H9 (cell line): ENCODE measurements at regions not wholly inside any gene's neighbourhood (a gene's known extent, or its start where the extent isn't known, plus 50 kb on each side); places are given as distances from the start of the nearest gene placed in this dataset.

Experiments used
- DNase-seq: peaks from one replicate; pipeline ENCODE4 v3.0.0-alpha.2; 2017
- H2AFZ ChIP-seq: one replicate; pipeline ENCODE4 v1.6.1; 2013; ENCODE audit warnings: mild to moderate bottlenecking, low read length, control low read depth, moderate library complexity
- H2AK5ac ChIP-seq: 2 replicates; pipeline ENCODE4 v1.6.1; 2013; ENCODE audit warnings: low read length, control low read depth, mixed read lengths; ENCODE audit not compliant: insufficient read length
- H2BK120ac ChIP-seq: one replicate; pipeline ENCODE4 v1.6.1; 2013; ENCODE audit warnings: low read depth, mild to moderate bottlenecking, low read length, control low read depth, inconsistent platforms; ENCODE audit not compliant: poor library complexity, severe bottlenecking
- H2BK12ac ChIP-seq: 2 replicates; pipeline ENCODE4 v1.6.1; 2013; ENCODE audit warnings: low read length, control low read depth, mixed read lengths, low read depth; ENCODE audit not compliant: insufficient read length
- H2BK15ac ChIP-seq: 2 replicates; pipeline ENCODE4 v1.6.1; 2013; ENCODE audit warnings: low read depth, low read length, control low read depth
- H2BK20ac ChIP-seq: one replicate; pipeline ENCODE4 v1.6.1; 2013; ENCODE audit warnings: low read depth, mild to moderate bottlenecking, low read length, control low read depth, inconsistent platforms; ENCODE audit not compliant: poor library complexity, severe bottlenecking
- H2BK5ac ChIP-seq: 2 replicates; pipeline ENCODE4 v1.6.1; 2013; ENCODE audit warnings: low read length, control low read depth, mixed read lengths; ENCODE audit not compliant: insufficient read length
- H3K14ac ChIP-seq: 2 replicates; pipeline ENCODE4 v1.6.1; 2013; ENCODE audit warnings: low read length, control low read depth; ENCODE audit not compliant: insufficient read depth
- H3K18ac ChIP-seq: 2 replicates; pipeline ENCODE4 v1.6.1; 2013; ENCODE audit warnings: low read depth, mild to moderate bottlenecking, mixed read lengths, low read length, control low read depth; ENCODE audit not compliant: insufficient read length
- H3K23ac ChIP-seq: 2 replicates; pipeline ENCODE4 v1.6.1; 2013; ENCODE audit warnings: low read length, control low read depth, mixed read lengths, low read depth; ENCODE audit not compliant: insufficient read length
- H3K23me2 ChIP-seq: 2 replicates; pipeline ENCODE4 v1.6.1; 2013; ENCODE audit warnings: low read depth, mild to moderate bottlenecking, mixed read lengths, low read length, control low read depth; ENCODE audit not compliant: insufficient read length, poor library complexity, severe bottlenecking
- H3K27ac ChIP-seq: 2 replicates; pipeline ENCODE4 v1.5.1; 2013; ENCODE audit warnings: low read length, control low read depth, mixed read lengths, low read depth; ENCODE audit not compliant: insufficient read length
- H3K27me3 ChIP-seq: 2 replicates; pipeline ENCODE4 v1.6.1; 2013; ENCODE audit warnings: low read length, control low read depth, inconsistent platforms; ENCODE audit not compliant: insufficient read depth
- H3K4ac ChIP-seq: 2 replicates; pipeline ENCODE4 v1.6.1; 2013; ENCODE audit warnings: low read depth, mild to moderate bottlenecking, control low read depth, inconsistent platforms, low read length, moderate library complexity
- H3K4me1 ChIP-seq: 2 replicates; pipeline ENCODE4 v1.6.1; 2013; ENCODE audit warnings: low read length, control low read depth, inconsistent platforms; ENCODE audit not compliant: insufficient read depth
- H3K4me2 ChIP-seq: 2 replicates; pipeline ENCODE4 v1.6.1; 2013; ENCODE audit warnings: low read length, control low read depth, mixed read lengths; ENCODE audit not compliant: insufficient read length, insufficient read depth
- H3K56ac ChIP-seq: 2 replicates; pipeline ENCODE4 v1.6.1; 2013; ENCODE audit warnings: low read depth, mild to moderate bottlenecking, mixed read lengths, low read length, control low read depth; ENCODE audit not compliant: insufficient read length
- H3K79me1 ChIP-seq: 2 replicates; pipeline ENCODE4 v1.6.1; 2013; ENCODE audit warnings: low read depth, mild to moderate bottlenecking, moderate library complexity, low read length, control low read depth, inconsistent platforms; ENCODE audit not compliant: insufficient read depth, poor library complexity, severe bottlenecking
- H3K79me2 ChIP-seq: 2 replicates; pipeline ENCODE4 v1.6.1; 2013; ENCODE audit warnings: low read length, control low read depth, inconsistent platforms; ENCODE audit not compliant: insufficient read depth
- H3K9ac ChIP-seq: 2 replicates; pipeline ENCODE4 v1.6.1; 2013; ENCODE audit warnings: low read length, control low read depth, mixed read lengths; ENCODE audit not compliant: insufficient read length; ENCODE audit errors: extremely low read depth
- H3K9me3 ChIP-seq: one replicate; pipeline ENCODE4 v1.6.1; 2013; ENCODE audit warnings: low read depth, low read length, inconsistent platforms; ENCODE audit not compliant: control insufficient read depth
- H3T11ph ChIP-seq: one replicate; pipeline ENCODE4 v1.6.1; 2013; ENCODE audit warnings: mild to moderate bottlenecking, low read length, control low read depth, inconsistent platforms
- H4K20me1 ChIP-seq: one replicate; pipeline ENCODE4 v1.6.1; 2013; ENCODE audit not compliant: control insufficient read depth, insufficient read length, insufficient read depth
- H4K5ac ChIP-seq: 2 replicates; pipeline ENCODE4 v1.6.1; 2013; ENCODE audit warnings: low read depth, mild to moderate bottlenecking, mixed read lengths, low read length, control low read depth; ENCODE audit not compliant: insufficient read length
- H4K8ac ChIP-seq: replicated peaks from 2 replicates; pipeline ENCODE4 v1.6.1; 2013; ENCODE audit warnings: low read length, control low read depth, mixed read lengths, low read depth; ENCODE audit not compliant: insufficient read length
- H4K91ac ChIP-seq: 2 replicates; pipeline ENCODE4 v1.6.1; 2013; ENCODE audit warnings: low read depth, mild to moderate bottlenecking, moderate library complexity, mixed read lengths, low read length, control low read depth; ENCODE audit not compliant: insufficient read length
- H3K27ac Mint-ChIP-seq, 3 experiments: 2 replicates in 2 of 3; 3 replicates in 1 of 3; pipeline ENCODE4 v1.8.0; 2020 to 2021; ENCODE audit warnings: mixed read lengths in 3 of 3, mild to moderate bottlenecking in 1 of 3, moderate library complexity in 1 of 3
- H3K27me3 Mint-ChIP-seq: 2 replicates; pipeline ENCODE4 v1.8.0; 2021; ENCODE audit warnings: low read depth, mild to moderate bottlenecking, moderate library complexity, mixed read lengths
- H3K36me3 Mint-ChIP-seq, 3 experiments: 2 replicates in 2 of 3; 3 replicates in 1 of 3; pipeline ENCODE4 v1.8.0; 2020 to 2021; ENCODE audit warnings: low read depth in 3 of 3, mixed read lengths in 3 of 3; ENCODE audit not compliant: insufficient read depth in 1 of 3
- H3K4me1 Mint-ChIP-seq, 2 experiments: 2 replicates each; pipeline ENCODE4 v1.8.0; 2020; ENCODE audit warnings: mixed read lengths in 2 of 2
- H3K4me3 Mint-ChIP-seq, 2 experiments: 2 replicates in 1 of 2; 3 replicates in 1 of 2; pipeline ENCODE4 v1.8.0; 2020 to 2021; ENCODE audit warnings: mild to moderate bottlenecking in 2 of 2, mixed read lengths in 2 of 2, moderate library complexity in 1 of 2
- H3K9me3 Mint-ChIP-seq, 2 experiments: 2 replicates in 1 of 2; 3 replicates in 1 of 2; pipeline ENCODE4 v1.8.0; 2020; ENCODE audit warnings: mild to moderate bottlenecking in 2 of 2, mixed read lengths in 2 of 2, moderate library complexity in 1 of 2
- WGBS: extraction: QIAGEN DNeasy Blood & Tissue Kit; methylation state at CpG from one replicate; pipeline ENCODE4 v1.1.7; 2013; ENCODE audit warnings: missing lambda C conversion rate, low lambda C conversion rate, mixed read lengths; ENCODE audit not compliant: insufficient read length; ENCODE audit errors: extremely low coverage; 5-methylcytosine and 5-hydroxymethylcytosine counted together
- TF ChIP-seq, protein P1 (sequence below): fragments of 200-600 bp; sonication (generic); conservative IDR thresholded peaks from 3 replicates; pipeline ENCODE4 v1.8.0; 2021; ENCODE audit warnings: antibody characterized with exemption, mild to moderate bottlenecking

DNA sequence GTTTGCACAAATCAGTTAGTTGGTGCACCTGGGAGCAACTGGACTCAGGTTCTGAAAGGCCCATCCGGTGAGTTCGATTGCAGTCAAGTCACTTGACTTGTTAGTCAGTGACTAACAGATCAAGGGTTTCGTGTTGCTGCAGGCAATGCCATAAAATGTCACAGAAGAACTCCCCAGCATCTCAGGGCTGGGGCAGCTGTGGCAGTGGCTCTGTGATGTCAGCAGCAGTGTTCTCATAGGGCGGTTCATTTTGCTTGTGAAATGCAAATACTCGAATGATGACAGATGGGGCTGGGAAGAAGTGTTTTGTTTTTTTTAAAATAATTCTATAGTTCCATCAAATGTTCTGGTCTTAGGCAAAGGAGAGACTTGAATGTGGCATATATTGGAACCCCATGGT lies 287.8 kb downstream of the LMX1A start:
- H2BK20ac ChIP-seq: no peak overlapping the region
- no CpG with 5 or more reads among the region's 5 CpGs for WGBS
- no peaks in the 10 kb centered on the region for H3K9me3 Mint-ChIP-seq
- no peak overlapping the region for H3K14ac ChIP-seq
- TF ChIP-seq, protein P1, sequence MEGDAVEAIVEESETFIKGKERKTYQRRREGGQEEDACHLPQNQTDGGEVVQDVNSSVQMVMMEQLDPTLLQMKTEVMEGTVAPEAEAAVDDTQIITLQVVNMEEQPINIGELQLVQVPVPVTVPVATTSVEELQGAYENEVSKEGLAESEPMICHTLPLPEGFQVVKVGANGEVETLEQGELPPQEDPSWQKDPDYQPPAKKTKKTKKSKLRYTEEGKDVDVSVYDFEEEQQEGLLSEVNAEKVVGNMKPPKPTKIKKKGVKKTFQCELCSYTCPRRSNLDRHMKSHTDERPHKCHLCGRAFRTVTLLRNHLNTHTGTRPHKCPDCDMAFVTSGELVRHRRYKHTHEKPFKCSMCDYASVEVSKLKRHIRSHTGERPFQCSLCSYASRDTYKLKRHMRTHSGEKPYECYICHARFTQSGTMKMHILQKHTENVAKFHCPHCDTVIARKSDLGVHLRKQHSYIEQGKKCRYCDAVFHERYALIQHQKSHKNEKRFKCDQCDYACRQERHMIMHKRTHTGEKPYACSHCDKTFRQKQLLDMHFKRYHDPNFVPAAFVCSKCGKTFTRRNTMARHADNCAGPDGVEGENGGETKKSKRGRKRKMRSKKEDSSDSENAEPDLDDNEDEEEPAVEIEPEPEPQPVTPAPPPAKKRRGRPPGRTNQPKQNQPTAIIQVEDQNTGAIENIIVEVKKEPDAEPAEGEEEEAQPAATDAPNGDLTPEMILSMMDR: no peak
- H3K9ac ChIP-seq: no peak overlapping the region
- no peak overlapping the region for H2BK5ac ChIP-seq
- no peak overlapping the region for H3K27ac Mint-ChIP-seq
- H4K91ac ChIP-seq: no peak overlapping the region
- no peaks in the 10 kb centered on the region for H3K9me3 ChIP-seq
- H3K27me3 ChIP-seq: no peaks in the 10 kb centered on the region
- no peak overlapping the region for H4K5ac ChIP-seq
- H3K4ac ChIP-seq: no peak overlapping the region
- no peak overlapping the region for H3T11ph ChIP-seq
- H3K36me3 Mint-ChIP-seq: no peaks in the 10 kb centered on the region
- peaks cover 7% of the 10 kb centered on the region; the same call in 1 of the 2 replicates for H3K4me1 ChIP-seq
- DNase-seq: no peak
- H2BK15ac ChIP-seq: no peak overlapping the region
- H3K79me1 ChIP-seq: no peaks in the 10 kb centered on the region
- no peak overlapping the region for H3K18ac ChIP-seq
- H3K4me3 Mint-ChIP-seq: no peak overlapping the region
- H3K23ac ChIP-seq: no peak overlapping the region
- H3K27ac ChIP-seq: no peak overlapping the region
- no peak overlapping the region for H3K4me2 ChIP-seq
- peaks cover 13% of the 10 kb centered on the region in 2 experiments for H3K4me1 Mint-ChIP-seq
- peaks cover 25% of the 10 kb centered on the region for H3K27me3 Mint-ChIP-seq
- no peaks in the 10 kb centered on the region for H3K79me2 ChIP-seq
- H2BK12ac ChIP-seq: no peak overlapping the region
- H3K56ac ChIP-seq: no peak overlapping the region
- H2AFZ ChIP-seq: no peak overlapping the region
- no peaks in the 10 kb centered on the region for H4K20me1 ChIP-seq
- no peak overlapping the region for H2BK120ac ChIP-seq
- H4K8ac ChIP-seq: no peak overlapping the region
- no peak overlapping the region for H2AK5ac ChIP-seq
- H3K23me2 ChIP-seq: no peaks in the 10 kb centered on the region
